Renal cortical epithelial cell (primary cell): ENCODE measurements at regions not wholly inside any gene's neighbourhood (a gene's known extent, or its start where the extent isn't known, plus 50 kb on each side); places are given as distances from the start of the nearest gene placed in this dataset.

Experiments used
- DNase-seq: peaks from one replicate; pipeline ENCODE4 v3.0.0-alpha.2; 2011; ENCODE audit warnings: low read depth

GRCh38 chr11:90447618-90448017 is 224.8 kb upstream of the CHORDC1 start:
- DNase-seq = no peak

GRCh38 chr11:90446207-90446606 is 223.4 kb upstream of the CHORDC1 start:
- no peak for DNase-seq

- DNase-seq = no peak
These were observed 215.2 kb upstream of the CHORDC1 start for GRCh38 chr11:90438069-90438468.

- DNase-seq = peak; percentile 50
These were observed 212.0 kb upstream of the CHORDC1 start for GRCh38 chr11:90434858-90435257.

- DNase-seq = no peak
These were observed 206.0 kb upstream of the CHORDC1 start for GRCh38 chr11:90428836-90429235.

GRCh38 chr11:90426442-90426841 is 203.6 kb upstream of the CHORDC1 start:
- no peak for DNase-seq

GRCh38 chr11:90423378-90423777 is 200.5 kb upstream of the CHORDC1 start:
- peak; percentile 22 for DNase-seq

- DNase-seq = peak; percentile 28
These were observed 199.9 kb upstream of the CHORDC1 start for GRCh38 chr11:90422787-90423186.

GRCh38 chr11:90414221-90414620 is 191.4 kb upstream of the CHORDC1 start:
- no peak for DNase-seq

- DNase-seq = no peak
These were observed 184.5 kb upstream of the CHORDC1 start for GRCh38 chr11:90407350-90407749.

GRCh38 chr11:90392692-90393091 is 169.8 kb upstream of the CHORDC1 start:
- DNase-seq = no peak

GRCh38 chr11:90391756-90392155 is 168.9 kb upstream of the CHORDC1 start:
- DNase-seq = no peak

- DNase-seq = no peak
These were observed 157.4 kb upstream of the CHORDC1 start for GRCh38 chr11:90380206-90380605.

- DNase-seq = no peak
These were observed 151.1 kb upstream of the CHORDC1 start for GRCh38 chr11:90373971-90374370.

GRCh38 chr11:90364527-90364926 is 141.7 kb upstream of the CHORDC1 start:
- DNase-seq = peak; percentile 16

- no peak for DNase-seq
These were observed 140.9 kb upstream of the CHORDC1 start for GRCh38 chr11:90363739-90364138.

- DNase-seq = no peak
These were observed 132.4 kb upstream of the CHORDC1 start for GRCh38 chr11:90355200-90355599.

GRCh38 chr11:90349731-90350130 is 126.9 kb upstream of the CHORDC1 start:
- DNase-seq = no peak

- no peak for DNase-seq
These were observed 121.7 kb upstream of the CHORDC1 start for GRCh38 chr11:90344546-90344945.

GRCh38 chr11:90343673-90344072 is 120.8 kb upstream of the CHORDC1 start:
- DNase-seq = no peak

- no peak for DNase-seq
These were observed 119.1 kb upstream of the CHORDC1 start for GRCh38 chr11:90341986-90342385.

- peak; percentile 8 for DNase-seq
These were observed 109.6 kb upstream of the CHORDC1 start for GRCh38 chr11:90332415-90332814.

- DNase-seq = no peak
These were observed 107.8 kb upstream of the CHORDC1 start for GRCh38 chr11:90330632-90331031.

- DNase-seq = no peak
These were observed 106.2 kb upstream of the CHORDC1 start for GRCh38 chr11:90329043-90329442.

GRCh38 chr11:90326647-90327046 is 103.8 kb upstream of the CHORDC1 start:
- DNase-seq = no peak
